GM23248 (cell line): ENCODE measurements at regions not wholly inside any gene's neighbourhood (a gene's known extent, or its start where the extent isn't known, plus 50 kb on each side); places are given as distances from the start of the nearest gene placed in this dataset.

Experiments used
- EZH2 ChIP-seq: fragments of 200-600 bp; sonication (generic); IDR thresholded peaks from 2 replicates; pipeline ENCODE4 v1.6.1; 2018; ENCODE audit warnings: antibody characterized with exemption, mild to moderate bottlenecking; ENCODE audit not compliant: insufficient read depth, poor library complexity, severe bottlenecking
- EZH2phosphoT487 ChIP-seq: fragments of 200-600 bp; sonication (generic); IDR thresholded peaks from 2 replicates; pipeline ENCODE4 v1.6.1; 2018; ENCODE audit warnings: antibody characterized with exemption, moderate library complexity, mild to moderate bottlenecking, low read depth; ENCODE audit not compliant: insufficient read depth

DNA sequence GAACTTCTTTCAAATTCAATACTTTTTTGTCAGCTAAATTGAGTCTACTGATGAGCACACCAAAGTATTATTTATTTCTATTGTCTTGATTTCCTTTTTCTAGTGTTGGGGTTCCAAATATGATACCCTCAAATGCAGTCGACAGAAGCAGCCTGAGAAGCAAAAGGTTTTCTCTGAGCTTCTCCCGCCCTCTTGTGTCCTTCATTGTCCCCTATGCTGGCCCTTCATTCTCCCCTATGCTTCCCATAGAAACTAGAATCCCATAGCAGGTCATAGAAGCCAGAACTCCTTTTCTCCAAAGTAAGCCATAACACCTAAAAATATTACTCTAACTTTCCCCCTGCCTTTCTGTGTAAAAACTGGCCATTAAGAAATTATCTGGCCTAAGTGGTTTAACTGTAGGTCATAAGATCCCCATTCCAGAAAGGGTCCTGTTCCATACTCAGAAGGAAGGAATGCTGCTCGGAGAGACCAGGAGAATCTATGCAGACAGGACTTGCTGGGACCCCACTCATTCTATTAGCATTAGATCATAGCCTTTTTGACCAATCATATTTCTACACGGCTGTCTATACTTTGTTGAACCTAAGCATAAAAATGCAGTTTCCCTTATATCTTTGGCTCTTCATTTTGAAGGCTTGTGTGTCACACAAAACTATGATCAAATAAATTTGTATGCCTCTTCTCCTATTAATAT is 764.6 kb upstream of the PKDCC start:
- no peak for TF ChIP-seq EZH2
- no peak for TF ChIP-seq EZH2phosphoT487
